ENCODE measurements at regions not wholly inside any gene's neighbourhood (a gene's known extent, or its start where the extent isn't known, plus 50 kb on each side); places are given as distances from the start of the nearest gene placed in this dataset.

DNA sequence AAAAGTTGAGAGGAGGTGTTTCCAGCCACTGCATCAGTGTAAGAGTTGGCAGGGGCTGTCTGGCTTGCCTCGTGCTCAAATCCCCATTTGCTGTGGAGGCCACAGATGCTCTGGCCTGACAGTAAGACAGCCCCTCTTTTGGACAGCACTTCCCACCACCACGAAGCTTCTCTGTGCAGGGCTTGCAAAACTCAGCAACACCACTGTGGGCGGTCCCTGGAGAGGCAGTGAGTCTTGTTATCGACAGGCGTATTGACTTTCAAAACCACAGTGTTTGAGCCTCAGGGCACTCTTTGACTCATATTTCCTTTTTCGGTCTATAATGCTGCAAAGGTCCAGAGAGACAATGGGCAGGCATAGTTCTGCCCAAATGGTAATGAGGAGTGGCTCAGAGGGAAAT, 539.5 kb downstream of the EBF1 start:
- TF ChIP-seq, protein P1, sequence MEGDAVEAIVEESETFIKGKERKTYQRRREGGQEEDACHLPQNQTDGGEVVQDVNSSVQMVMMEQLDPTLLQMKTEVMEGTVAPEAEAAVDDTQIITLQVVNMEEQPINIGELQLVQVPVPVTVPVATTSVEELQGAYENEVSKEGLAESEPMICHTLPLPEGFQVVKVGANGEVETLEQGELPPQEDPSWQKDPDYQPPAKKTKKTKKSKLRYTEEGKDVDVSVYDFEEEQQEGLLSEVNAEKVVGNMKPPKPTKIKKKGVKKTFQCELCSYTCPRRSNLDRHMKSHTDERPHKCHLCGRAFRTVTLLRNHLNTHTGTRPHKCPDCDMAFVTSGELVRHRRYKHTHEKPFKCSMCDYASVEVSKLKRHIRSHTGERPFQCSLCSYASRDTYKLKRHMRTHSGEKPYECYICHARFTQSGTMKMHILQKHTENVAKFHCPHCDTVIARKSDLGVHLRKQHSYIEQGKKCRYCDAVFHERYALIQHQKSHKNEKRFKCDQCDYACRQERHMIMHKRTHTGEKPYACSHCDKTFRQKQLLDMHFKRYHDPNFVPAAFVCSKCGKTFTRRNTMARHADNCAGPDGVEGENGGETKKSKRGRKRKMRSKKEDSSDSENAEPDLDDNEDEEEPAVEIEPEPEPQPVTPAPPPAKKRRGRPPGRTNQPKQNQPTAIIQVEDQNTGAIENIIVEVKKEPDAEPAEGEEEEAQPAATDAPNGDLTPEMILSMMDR (IDR thresholded peaks at IDR 0.05 in 4 of 5, conservative IDR thresholded peaks at IDR 0.05 in 1 of 5), result no peak
- no peak for TF ChIP-seq POLR2A (IDR thresholded peaks at IDR 0.05)

Measured in gastrocnemius medialis (tissue), 4 donors.